ENCODE measurements at regions not wholly inside any gene's neighbourhood (a gene's known extent, or its start where the extent isn't known, plus 50 kb on each side); places are given as distances from the start of the nearest gene placed in this dataset.

- TF ChIP-seq CTCF (IDR thresholded peaks at IDR 0.05) (no peak), POLR2AphosphoS5 (IDR thresholded peaks at IDR 0.05) (no peak), POLR2A (IDR thresholded peaks at IDR 0.05; ENCODE audit: low read depth) (no peak), EP300 (IDR thresholded peaks at IDR 0.05) (no peak)
These were observed 89.2 kb downstream of the CXCL12 start for GRCh38 chr10:44295644-44296241.
